DMS114 treated with DMSO at 0.1 percent for 48 hours (cell line): ENCODE measurements at regions not wholly inside any gene's neighbourhood (a gene's known extent, or its start where the extent isn't known, plus 50 kb on each side); places are given as distances from the start of the nearest gene placed in this dataset.
"Not testable (repeated sequence)": the region's sequence is repeated elsewhere in the genome, so short reads cannot be mapped to it uniquely, and the experiment has no call there.

Experiments used
- DNase-seq: peaks from one replicate; lab custom pipeline; 2025; ENCODE audit not compliant: unreplicated experiment; lab: John Stamatoyannopoulos, UW

GRCh38 chr16:87041286-87041685, 275.9 kb downstream of the C16orf95 start:
- no peak for DNase-seq

GRCh38 chr16:87042551-87043230, 274.5 kb downstream of the C16orf95 start:
- DNase-seq: no peak

DNA sequence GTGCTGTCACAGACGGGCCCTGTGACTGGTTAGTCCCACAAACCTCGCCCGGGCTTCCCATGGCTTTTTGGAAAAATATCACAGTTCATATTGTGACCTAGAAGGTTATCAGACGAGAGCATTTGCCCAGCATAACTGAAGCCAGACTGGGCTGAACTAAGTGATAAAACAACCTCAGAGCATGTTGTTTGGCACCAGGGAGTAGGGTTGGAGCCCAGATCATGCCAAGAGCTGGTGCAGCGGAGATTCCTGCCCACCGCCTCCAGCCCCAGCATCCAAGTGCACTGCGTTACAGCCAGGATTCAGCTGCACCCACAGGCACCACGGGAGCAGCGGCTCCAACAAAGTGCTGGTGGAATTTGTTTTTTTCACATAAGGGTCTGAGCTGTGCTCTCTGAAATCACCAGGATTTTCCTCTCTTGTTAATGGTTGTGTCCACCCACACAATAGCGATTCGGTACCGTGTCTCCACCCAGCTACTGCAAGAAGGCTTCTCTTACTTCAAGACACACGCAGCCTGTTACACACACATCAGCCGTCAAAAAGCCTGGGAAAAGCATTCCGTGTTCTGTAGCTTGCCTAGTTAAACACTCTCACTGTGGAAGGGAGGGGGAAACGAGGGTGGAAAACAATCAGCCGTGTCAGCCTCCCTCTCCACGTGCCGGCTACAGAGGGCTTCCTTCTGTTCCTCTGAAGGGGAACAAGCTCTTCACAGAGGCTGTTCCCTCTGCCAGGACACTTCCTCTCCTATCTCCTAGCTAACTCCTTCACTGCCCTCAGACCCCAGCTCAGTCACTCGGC, 273.8 kb downstream of the C16orf95 start:
- DNase-seq: no peak

DNA sequence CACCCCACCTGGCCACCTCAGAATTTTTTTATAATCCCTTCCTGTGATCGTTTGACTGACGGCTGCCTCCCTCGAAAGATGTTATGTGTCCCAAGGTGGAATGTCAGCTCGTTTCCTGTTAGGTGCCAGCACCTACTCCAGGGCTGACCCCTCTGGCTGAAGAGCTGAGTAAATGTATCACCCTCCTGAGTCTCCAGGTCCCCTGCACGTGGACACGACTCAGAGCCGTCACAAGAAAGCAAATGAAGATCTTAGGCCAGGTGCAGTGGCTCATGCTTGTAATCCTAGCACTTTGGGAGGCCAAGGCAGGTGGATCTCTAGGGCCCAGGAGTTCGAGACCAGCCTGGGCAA, 273.2 kb downstream of the C16orf95 start:
- DNase-seq: no peak

DNA sequence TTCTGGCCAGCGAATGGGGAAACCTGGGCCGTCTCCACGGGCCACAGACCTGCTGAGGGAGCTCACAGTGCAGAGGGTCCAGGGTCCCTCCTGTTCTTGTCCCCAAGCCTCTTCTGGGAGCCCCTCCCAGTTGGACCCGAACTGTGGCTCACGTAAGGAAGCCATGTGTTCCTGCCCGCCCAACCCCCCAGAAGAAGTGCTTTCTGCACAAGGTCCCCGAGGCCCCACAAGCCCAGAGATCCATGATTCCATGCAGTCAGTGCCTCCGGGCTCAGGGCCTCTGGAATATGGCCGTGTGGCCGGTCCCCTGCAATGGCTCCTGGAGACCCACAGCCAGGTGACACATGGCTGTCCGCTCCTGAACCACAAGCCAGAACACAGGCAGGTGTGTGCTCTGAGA, 272.4 kb downstream of the C16orf95 start:
- no peak for DNase-seq

GRCh38 chr16:87045466-87046216, 271.6 kb downstream of the C16orf95 start:
- DNase-seq: no peak

DNA sequence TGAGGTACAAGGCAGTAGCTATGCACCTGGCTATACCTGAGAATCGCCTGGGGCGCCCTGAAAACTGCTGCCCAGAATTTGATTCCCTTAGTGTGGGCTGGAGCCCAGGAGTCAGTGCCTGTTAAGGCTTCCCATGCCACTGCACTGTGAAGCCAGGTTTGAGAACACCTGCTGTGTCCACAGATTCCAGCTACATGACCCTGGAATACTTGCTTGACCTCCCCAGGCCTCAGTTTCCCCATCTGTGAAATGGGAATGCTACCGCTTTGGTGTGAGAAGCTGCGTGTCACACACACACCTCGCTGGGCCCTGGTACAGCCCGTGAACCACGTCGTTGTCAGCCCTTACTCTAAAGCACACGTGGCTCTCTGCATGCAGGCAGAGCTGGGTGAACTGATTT, 271.0 kb downstream of the C16orf95 start:
- DNase-seq: no peak

GRCh38 chr16:87047221-87048037, 269.8 kb downstream of the C16orf95 start:
- DNase-seq: no peak

DNA sequence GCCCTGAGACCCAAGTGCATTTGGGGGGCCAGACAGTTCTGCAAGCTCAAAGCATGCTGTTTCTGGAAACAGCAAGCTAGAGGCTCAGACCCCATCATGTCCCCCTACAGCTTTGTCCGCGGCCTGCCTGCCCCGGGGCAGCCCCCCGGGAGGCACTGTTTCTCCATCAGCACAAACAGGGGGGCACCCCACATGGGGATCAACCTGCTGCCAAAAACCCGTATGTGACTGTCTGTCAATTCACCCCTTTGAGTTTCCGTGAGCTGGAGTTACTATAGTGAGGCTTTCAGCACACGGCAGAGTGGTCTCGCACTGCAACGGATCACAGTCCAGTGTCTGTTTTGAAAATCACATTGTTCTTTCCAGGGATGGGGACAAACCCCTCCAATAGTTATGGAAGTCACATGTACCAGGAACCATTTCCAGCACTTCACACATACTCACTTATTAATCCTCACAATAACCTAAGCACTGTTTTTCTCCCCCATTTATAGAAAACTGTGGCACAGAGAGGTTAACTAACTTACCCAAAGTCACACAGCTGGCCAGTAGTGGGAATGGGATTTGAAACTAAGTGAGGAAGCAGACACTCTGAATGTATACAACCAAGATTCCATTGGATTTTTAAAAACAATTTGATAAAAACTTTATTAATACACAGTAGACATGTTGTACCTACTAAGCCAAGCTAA, 269.0 kb downstream of the C16orf95 start:
- no peak for DNase-seq

GRCh38 chr16:87048730-87049115, 268.5 kb downstream of the C16orf95 start:
- DNase-seq: no peak

DNA sequence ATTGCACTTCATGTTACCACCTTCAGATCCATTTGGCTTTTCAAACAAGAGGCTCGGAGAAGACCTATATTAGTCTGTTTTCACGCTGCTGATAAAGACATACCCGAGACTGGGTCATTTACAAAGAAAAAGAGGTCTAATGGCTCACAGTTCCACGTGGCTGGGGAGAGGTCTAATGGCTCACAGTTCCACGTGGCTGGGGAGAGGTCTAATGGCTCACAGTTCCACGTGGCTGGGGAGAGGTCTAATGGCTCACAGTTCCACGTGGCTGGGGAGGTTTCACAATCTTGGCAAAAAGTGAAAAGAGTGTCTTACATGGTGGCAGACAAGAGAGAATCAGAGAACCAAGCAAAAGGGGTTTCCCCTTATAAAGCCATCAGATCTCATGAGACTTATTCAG, 268.0 kb downstream of the C16orf95 start:
- DNase-seq: not testable (repeated sequence)

- DNase-seq: no peak
Measured at GRCh38 chr16:87050142-87050541, 267.1 kb downstream of the C16orf95 start.

DNA sequence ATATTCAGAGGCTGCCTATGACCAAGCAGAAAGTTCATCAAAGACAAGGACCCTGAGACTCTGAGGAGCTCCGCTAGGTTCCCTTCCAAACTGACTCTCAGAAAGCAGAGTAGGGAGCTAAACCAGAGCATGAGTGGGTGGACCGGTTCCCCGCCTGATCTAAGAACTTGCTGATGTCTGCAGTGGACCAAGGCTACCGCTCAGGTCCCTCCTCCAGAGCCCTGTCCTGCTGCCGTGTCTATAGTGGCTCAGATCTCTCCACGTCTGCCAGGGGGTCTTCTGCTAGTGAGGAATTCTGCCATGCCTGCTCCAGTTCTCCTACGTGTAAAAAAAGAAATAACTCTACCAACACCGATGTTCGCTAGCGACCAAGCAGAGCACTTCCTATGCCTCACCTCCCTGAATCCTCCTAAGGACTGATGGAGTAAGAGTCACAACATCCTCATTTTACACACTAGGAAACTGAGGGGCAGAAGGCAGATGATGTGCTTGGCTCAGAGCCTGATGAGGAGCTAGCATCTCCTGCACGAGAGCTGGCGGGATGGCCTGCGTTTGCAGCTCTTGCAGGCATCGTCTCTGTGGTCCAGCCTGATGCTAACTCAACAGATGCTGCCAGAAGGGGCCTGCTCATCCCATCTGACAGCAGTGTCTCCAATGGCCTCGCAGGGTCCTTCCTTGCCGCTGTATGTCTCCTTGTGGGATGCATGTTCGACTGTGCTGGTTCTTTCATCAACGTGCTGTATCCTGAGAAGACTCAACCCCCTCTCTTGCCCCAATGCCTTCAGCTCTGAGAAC, 265.5 kb downstream of the C16orf95 start:
- no peak for DNase-seq

DNA sequence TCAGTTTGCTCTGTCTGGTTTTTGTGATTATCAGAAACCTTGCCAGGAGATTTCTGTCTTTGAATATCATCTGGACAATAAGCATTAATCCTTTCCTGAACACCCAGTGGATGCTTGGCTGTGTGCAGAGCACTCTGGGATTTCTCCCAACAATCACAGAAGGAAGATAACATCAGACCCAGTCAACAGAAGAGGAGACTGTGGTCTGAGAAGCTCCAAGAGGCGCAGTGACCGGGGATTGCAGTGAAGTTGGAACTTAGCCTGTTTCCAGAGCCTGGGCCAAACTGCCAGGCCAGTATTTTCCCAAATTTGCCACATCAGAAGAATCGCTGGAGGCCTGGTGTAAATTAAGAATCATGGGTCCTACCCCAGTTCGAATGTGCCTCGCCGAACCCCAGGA, 264.7 kb downstream of the C16orf95 start:
- DNase-seq: no peak

- DNase-seq: no peak
Measured at GRCh38 chr16:87053016-87053982, 263.9 kb downstream of the C16orf95 start.

DNA sequence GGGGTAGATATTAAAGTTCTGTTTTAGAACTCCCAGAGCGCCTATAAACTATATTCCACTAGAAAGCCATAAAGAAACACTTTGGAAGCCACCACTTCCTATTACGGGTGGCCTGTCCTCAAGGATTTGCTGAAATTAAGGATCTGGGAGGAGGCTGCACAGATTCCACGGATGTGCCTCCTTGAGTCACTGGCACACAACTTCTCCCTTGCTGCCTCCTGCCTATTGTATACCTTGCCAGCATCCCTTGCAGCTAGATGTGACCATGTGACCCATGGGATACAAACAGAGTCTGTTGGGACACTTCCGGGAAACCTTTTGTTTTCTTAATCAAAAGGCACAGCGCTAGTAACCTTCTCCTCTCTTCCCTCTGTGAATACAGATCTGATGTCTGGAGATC, 263.0 kb downstream of the C16orf95 start:
- no peak for DNase-seq

- no peak for DNase-seq
Measured at GRCh38 chr16:87054856-87055255, 262.3 kb downstream of the C16orf95 start.

DNA sequence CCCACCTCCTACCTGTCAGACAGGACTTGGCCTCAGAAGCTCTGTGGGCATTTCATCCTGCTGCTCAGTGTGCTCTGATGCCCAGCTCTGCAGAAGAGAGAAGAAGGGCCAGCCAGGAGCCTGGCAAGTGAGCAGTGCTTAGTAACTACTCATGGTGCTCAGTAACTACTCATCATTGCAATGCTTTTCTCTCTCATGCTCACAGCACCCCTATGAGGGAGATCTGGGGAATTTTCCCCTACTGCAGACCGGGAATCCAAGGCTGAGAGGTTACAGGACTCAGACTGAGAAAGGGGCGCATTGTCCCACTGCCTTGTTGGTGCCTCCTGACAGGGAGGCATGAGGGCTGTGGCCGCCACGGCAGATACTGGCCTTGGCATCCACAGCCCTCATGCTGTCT, 261.1 kb downstream of the C16orf95 start:
- no peak for DNase-seq

DNA sequence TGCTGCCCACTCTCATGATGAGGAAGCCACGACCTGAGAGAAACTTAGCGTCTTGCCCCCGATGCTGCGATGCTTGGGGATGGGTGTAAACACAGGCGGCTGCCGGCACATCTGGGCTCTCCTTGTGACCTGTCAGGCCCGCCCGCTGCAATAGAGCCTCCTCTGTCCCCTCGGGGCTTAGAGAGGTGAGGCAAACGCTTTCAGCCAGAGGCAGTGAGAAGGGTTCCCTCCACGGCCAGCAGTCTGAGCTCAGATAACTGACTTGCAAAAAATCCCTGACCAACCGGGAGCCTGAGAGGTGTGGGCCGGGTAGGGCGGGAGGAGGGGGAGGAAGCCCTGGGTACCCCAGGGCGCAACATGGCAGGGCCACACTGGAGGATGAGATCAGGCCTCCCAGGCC, 260.6 kb downstream of the C16orf95 start:
- DNase-seq: no peak
